ENCODE measurements at regions not wholly inside any gene's neighbourhood (a gene's known extent, or its start where the extent isn't known, plus 50 kb on each side); places are given as distances from the start of the nearest gene placed in this dataset.

GRCh38 chr10:129386415-129387257 lies 80.4 kb upstream of the MGMT start:
- in situ Hi-C loops (cut with MboI; ENCODE audit: low pct_unique_long_range_greater_than_20kb, low sequenced_read_pairs, unreplicated experiment): no loop called here
- TF ChIP-seq, protein P1, sequence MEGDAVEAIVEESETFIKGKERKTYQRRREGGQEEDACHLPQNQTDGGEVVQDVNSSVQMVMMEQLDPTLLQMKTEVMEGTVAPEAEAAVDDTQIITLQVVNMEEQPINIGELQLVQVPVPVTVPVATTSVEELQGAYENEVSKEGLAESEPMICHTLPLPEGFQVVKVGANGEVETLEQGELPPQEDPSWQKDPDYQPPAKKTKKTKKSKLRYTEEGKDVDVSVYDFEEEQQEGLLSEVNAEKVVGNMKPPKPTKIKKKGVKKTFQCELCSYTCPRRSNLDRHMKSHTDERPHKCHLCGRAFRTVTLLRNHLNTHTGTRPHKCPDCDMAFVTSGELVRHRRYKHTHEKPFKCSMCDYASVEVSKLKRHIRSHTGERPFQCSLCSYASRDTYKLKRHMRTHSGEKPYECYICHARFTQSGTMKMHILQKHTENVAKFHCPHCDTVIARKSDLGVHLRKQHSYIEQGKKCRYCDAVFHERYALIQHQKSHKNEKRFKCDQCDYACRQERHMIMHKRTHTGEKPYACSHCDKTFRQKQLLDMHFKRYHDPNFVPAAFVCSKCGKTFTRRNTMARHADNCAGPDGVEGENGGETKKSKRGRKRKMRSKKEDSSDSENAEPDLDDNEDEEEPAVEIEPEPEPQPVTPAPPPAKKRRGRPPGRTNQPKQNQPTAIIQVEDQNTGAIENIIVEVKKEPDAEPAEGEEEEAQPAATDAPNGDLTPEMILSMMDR (IDR thresholded peaks at IDR 0.05; ENCODE audit: extremely low read depth, insufficient read depth, missing control alignments): no peak
- DNase-seq (ENCODE audit: low spot score): no peak

GRCh38 chr10:129387258-129387525 lies 79.8 kb upstream of the MGMT start:
- no peak for DNase-seq (ENCODE audit: low spot score)
- in situ Hi-C loops (cut with MboI; ENCODE audit: low pct_unique_long_range_greater_than_20kb, low sequenced_read_pairs, unreplicated experiment): no loop called here
- TF ChIP-seq, protein P1 (IDR thresholded peaks at IDR 0.05; ENCODE audit: extremely low read depth, insufficient read depth, missing control alignments): no peak

DNA sequence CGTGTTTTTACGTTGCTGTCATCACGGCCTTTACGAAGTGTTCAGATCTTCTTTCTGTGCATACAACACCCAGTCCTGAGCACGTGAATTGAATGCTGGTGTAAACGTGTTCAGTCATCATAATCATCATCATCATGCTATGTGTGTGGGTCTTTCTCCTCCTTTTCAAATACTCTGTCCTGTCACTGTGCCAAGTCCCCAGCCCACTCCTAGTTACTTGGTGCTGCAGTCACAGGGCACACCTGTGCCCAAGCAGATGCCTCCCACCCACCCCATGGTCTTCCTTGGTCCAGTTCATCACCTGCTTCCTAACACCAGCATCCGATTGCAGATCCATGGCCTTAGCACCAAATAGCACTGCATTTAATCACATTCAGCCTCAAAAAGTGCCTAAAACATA lies 78.6 kb upstream of the MGMT start:
- in situ Hi-C loops (cut with MboI; ENCODE audit: low pct_unique_long_range_greater_than_20kb, low sequenced_read_pairs, unreplicated experiment): no loop called here
- TF ChIP-seq, protein P1 (IDR thresholded peaks at IDR 0.05; ENCODE audit: extremely low read depth, insufficient read depth, missing control alignments): no peak
- no peak for DNase-seq (ENCODE audit: low spot score)

DNA sequence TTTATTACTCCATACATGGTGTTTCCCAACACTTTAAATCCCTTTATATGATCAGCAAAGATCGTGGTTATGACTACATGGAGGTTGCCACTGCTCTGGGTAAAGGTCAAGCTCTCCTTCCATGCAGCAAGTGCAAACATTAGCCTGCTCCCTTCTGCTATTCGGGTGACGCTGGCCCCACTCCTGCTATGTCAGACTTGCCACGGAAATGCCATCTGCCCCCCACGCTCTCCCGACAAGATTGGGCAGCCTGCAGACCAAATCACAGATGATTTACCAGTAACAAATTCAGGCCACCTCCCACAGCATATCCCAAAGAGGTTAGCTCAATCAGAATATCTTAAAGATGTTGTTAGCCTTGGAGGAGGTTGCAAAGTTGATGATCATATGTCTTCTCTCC lies 77.8 kb upstream of the MGMT start:
- TF ChIP-seq, protein P1 (IDR thresholded peaks at IDR 0.05; ENCODE audit: extremely low read depth, insufficient read depth, missing control alignments): no peak
- in situ Hi-C loops (cut with MboI; ENCODE audit: low pct_unique_long_range_greater_than_20kb, low sequenced_read_pairs, unreplicated experiment): no loop called here

DNA sequence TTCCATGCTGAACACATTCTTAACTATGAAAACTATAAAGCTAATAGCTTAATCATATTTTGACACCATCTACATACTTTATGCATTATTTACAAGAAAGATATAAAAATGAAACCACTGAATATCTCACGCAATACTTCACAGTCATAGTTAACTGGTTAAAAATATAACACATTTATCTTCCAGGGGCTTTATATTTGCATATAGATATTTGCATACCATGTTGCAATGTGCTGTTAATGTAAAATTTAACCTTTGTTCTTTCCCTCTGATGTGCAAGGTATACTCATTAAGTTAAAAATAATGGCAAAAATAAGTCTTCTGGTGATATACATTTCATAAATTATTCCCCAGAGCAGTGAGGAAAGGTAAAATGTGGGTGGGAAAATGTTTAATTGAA lies 76.9 kb upstream of the MGMT start:
- in situ Hi-C loops (cut with MboI; ENCODE audit: low pct_unique_long_range_greater_than_20kb, low sequenced_read_pairs, unreplicated experiment): no loop called here
- no peak for DNase-seq (ENCODE audit: low spot score)
- TF ChIP-seq, protein P1 (IDR thresholded peaks at IDR 0.05; ENCODE audit: extremely low read depth, insufficient read depth, missing control alignments): no peak

More for the DNA sequence above, 77.8 kb upstream of the MGMT start:
- DNase-seq (ENCODE audit: low spot score): no peak

- no peak for DNase-seq (ENCODE audit: low spot score)
- in situ Hi-C loops (cut with MboI; ENCODE audit: low pct_unique_long_range_greater_than_20kb, low sequenced_read_pairs, unreplicated experiment): no loop called here
- TF ChIP-seq, protein P1 (IDR thresholded peaks at IDR 0.05; ENCODE audit: extremely low read depth, insufficient read depth, missing control alignments): no peak
Measured at GRCh38 chr10:129390726-129391125, 76.3 kb upstream of the MGMT start.
